ENCODE measurements at regions not wholly inside any gene's neighbourhood (a gene's known extent, or its start where the extent isn't known, plus 50 kb on each side); places are given as distances from the start of the nearest gene placed in this dataset.

GRCh38 chr13:107545946-107546502, 669.3 kb downstream of the LIG4 start:
- no peak for FAIRE-seq
- no peak for TF ChIP-seq CTCF (IDR thresholded peaks at IDR 0.05; ENCODE audit: insufficient read depth, low read length, severe bottlenecking)

GRCh38 chr13:107534548-107534947, 680.8 kb downstream of the LIG4 start:
- DNase-seq (ENCODE audit: low read depth) (no peak), FAIRE-seq (no peak)
- no peaks in the 10 kb centered on the region for H3K27me3 ChIP-seq (ENCODE audit: control insufficient read depth, insufficient read depth, low read length)
- no peak for TF ChIP-seq CTCF (IDR thresholded peaks at IDR 0.05; ENCODE audit: insufficient read depth, low read length, severe bottlenecking)
- H3K36me3 ChIP-seq (ENCODE audit: control insufficient read depth, insufficient read depth, low read length), result no peaks in the 10 kb centered on the region
- no peak overlapping the region for H3K4me3 ChIP-seq (ENCODE audit: low read depth, low read length)

More at GRCh38 chr13:107545946-107546502, 669.3 kb downstream of the LIG4 start:
- H3K4me3 ChIP-seq (ENCODE audit: low read depth, low read length), result no peak overlapping the region
- no peaks in the 10 kb centered on the region for H3K27me3 ChIP-seq (ENCODE audit: control insufficient read depth, insufficient read depth, low read length)
- no peak for DNase-seq (ENCODE audit: low read depth)
- no peaks in the 10 kb centered on the region for H3K36me3 ChIP-seq (ENCODE audit: control insufficient read depth, insufficient read depth, low read length)

- H3K36me3 ChIP-seq (ENCODE audit: control insufficient read depth, insufficient read depth, low read length), result no peaks in the 10 kb centered on the region
- DNase-seq (ENCODE audit: low read depth) (no peak), FAIRE-seq (no peak)
- no peak for TF ChIP-seq CTCF (IDR thresholded peaks at IDR 0.05; ENCODE audit: insufficient read depth, low read length, severe bottlenecking)
- H3K27me3 ChIP-seq (ENCODE audit: control insufficient read depth, insufficient read depth, low read length), result no peaks in the 10 kb centered on the region
- no peak overlapping the region for H3K4me3 ChIP-seq (ENCODE audit: low read depth, low read length)
These were observed 683.5 kb downstream of the LIG4 start for GRCh38 chr13:107531816-107532215.

GRCh38 chr13:107531180-107531579, 684.2 kb downstream of the LIG4 start:
- H3K27me3 ChIP-seq (ENCODE audit: control insufficient read depth, insufficient read depth, low read length), result no peaks in the 10 kb centered on the region
- no peak overlapping the region for H3K4me3 ChIP-seq (ENCODE audit: low read depth, low read length)
- FAIRE-seq (no peak), DNase-seq (ENCODE audit: low read depth) (no peak)
- H3K36me3 ChIP-seq (ENCODE audit: control insufficient read depth, insufficient read depth, low read length), result no peaks in the 10 kb centered on the region
- TF ChIP-seq CTCF (IDR thresholded peaks at IDR 0.05; ENCODE audit: insufficient read depth, low read length, severe bottlenecking), result no peak

- no peak for DNase-seq (ENCODE audit: low read depth)
- FAIRE-seq, result no peak
- TF ChIP-seq CTCF (IDR thresholded peaks at IDR 0.05; ENCODE audit: insufficient read depth, low read length, severe bottlenecking), result no peak
- Histone ChIP-seq H3K36me3 (ENCODE audit: control insufficient read depth, insufficient read depth, low read length) (no peaks in the 10 kb centered on the region), H3K27me3 (ENCODE audit: control insufficient read depth, insufficient read depth, low read length) (no peaks in the 10 kb centered on the region), H3K4me3 (ENCODE audit: low read depth, low read length) (no peak overlapping the region)
These were observed 686.3 kb downstream of the LIG4 start for GRCh38 chr13:107529035-107529434.

GRCh38 chr13:107518780-107519179, 696.6 kb downstream of the LIG4 start:
- FAIRE-seq, result no peak
- H3K36me3 ChIP-seq (ENCODE audit: control insufficient read depth, insufficient read depth, low read length), result no peaks in the 10 kb centered on the region
- no peak for TF ChIP-seq CTCF (IDR thresholded peaks at IDR 0.05; ENCODE audit: insufficient read depth, low read length, severe bottlenecking)
- no peak overlapping the region for H3K4me3 ChIP-seq (ENCODE audit: low read depth, low read length)
- peak; percentile 5 for DNase-seq (ENCODE audit: low read depth)
- H3K27me3 ChIP-seq (ENCODE audit: control insufficient read depth, insufficient read depth, low read length), result no peaks in the 10 kb centered on the region

Data from bronchial epithelial cell (primary cell).